Kidney capillary endothelial cell (primary cell): ENCODE measurements at regions not wholly inside any gene's neighbourhood (a gene's known extent, or its start where the extent isn't known, plus 50 kb on each side); places are given as distances from the start of the nearest gene placed in this dataset.

Source experiments
- DNase-seq: peaks from one replicate; pipeline ENCODE4 v3.0.0-alpha.2; 2018; ENCODE audit warnings: low spot score

- no peak for DNase-seq
These were observed 68.0 kb upstream of the CEACAM8 start for GRCh38 chr19:42662712-42663111.

GRCh38 chr19:42660353-42660752 lies 65.6 kb upstream of the CEACAM8 start:
- no peak for DNase-seq

GRCh38 chr19:42658076-42658475 lies 63.4 kb upstream of the CEACAM8 start:
- DNase-seq = peak; percentile 87

- DNase-seq = peak; percentile 67
These were observed 62.8 kb upstream of the CEACAM8 start for GRCh38 chr19:42657556-42657955.

- DNase-seq = no peak
These were observed 61.0 kb upstream of the CEACAM8 start for GRCh38 chr19:42655748-42656147.

GRCh38 chr19:42653841-42654240 lies 59.1 kb upstream of the CEACAM8 start:
- DNase-seq = no peak

- no peak for DNase-seq
These were observed 57.3 kb upstream of the CEACAM8 start for GRCh38 chr19:42652021-42652420.
